Myocyte (in vitro differentiated cells): ENCODE measurements at regions not wholly inside any gene's neighbourhood (a gene's known extent, or its start where the extent isn't known, plus 50 kb on each side); places are given as distances from the start of the nearest gene placed in this dataset.

Experiments used
- DNase-seq: peaks from one replicate; pipeline ENCODE4 v3.0.0-alpha.2; 2012; ENCODE audit warnings: low read depth

GRCh38 chr1:110816945-110817344 is 56.0 kb upstream of the CD53 start:
- no peak for DNase-seq

GRCh38 chr1:110811529-110811928 is 61.4 kb upstream of the CD53 start:
- DNase-seq: no peak

GRCh38 chr1:110800079-110800478 is 72.9 kb upstream of the CD53 start:
- no peak for DNase-seq

- DNase-seq: no peak
These were observed 74.2 kb upstream of the CD53 start for GRCh38 chr1:110798691-110799256.

GRCh38 chr1:110788673-110789072 is 84.3 kb upstream of the CD53 start:
- no peak for DNase-seq

GRCh38 chr1:110787328-110788071 is 85.4 kb upstream of the CD53 start:
- DNase-seq: no peak

- no peak for DNase-seq
These were observed 86.1 kb upstream of the CD53 start for GRCh38 chr1:110786802-110787327.

GRCh38 chr1:110785612-110786011 is 87.3 kb upstream of the CD53 start:
- no peak for DNase-seq

GRCh38 chr1:110785055-110785454 is 87.9 kb upstream of the CD53 start:
- DNase-seq: no peak

- peak; percentile 50 for DNase-seq
These were observed 89.5 kb upstream of the CD53 start for GRCh38 chr1:110783292-110783918.

GRCh38 chr1:110781525-110781924 is 91.4 kb upstream of the CD53 start:
- DNase-seq: no peak

GRCh38 chr1:110780600-110781484 is 92.1 kb upstream of the CD53 start:
- peak; percentile 60 for DNase-seq

GRCh38 chr1:110779636-110780035 is 93.3 kb upstream of the CD53 start:
- DNase-seq: no peak

- DNase-seq: no peak
These were observed 94.1 kb upstream of the CD53 start for GRCh38 chr1:110778821-110779220.

GRCh38 chr1:110777228-110777627 is 95.7 kb upstream of the CD53 start:
- DNase-seq: no peak

- no peak for DNase-seq
These were observed 98.5 kb upstream of the CD53 start for GRCh38 chr1:110774398-110774797.

- no peak for DNase-seq
These were observed 99.1 kb upstream of the KCNA3 start for GRCh38 chr1:110773813-110774212.

- DNase-seq: no peak
These were observed 96.7 kb upstream of the KCNA3 start for GRCh38 chr1:110771245-110772022.

GRCh38 chr1:110770832-110771231 is 96.1 kb upstream of the KCNA3 start:
- DNase-seq: no peak

- DNase-seq: no peak
These were observed 93.9 kb upstream of the KCNA3 start for GRCh38 chr1:110768605-110769004.

- no peak for DNase-seq
These were observed 91.6 kb upstream of the KCNA3 start for GRCh38 chr1:110766336-110766647.
